ENCODE measurements at regions not wholly inside any gene's neighbourhood (a gene's known extent, or its start where the extent isn't known, plus 50 kb on each side); places are given as distances from the start of the nearest gene placed in this dataset.

- TF ChIP-seq CTCF (IDR thresholded peaks at IDR 0.05) = no peak
- TF ChIP-seq EZH2 (IDR thresholded peaks at IDR 0.05; ENCODE audit: borderline replicate concordance, insufficient read depth, low read depth, low read length, poor library complexity, severe bottlenecking) = no peak
These were observed 72.2 kb downstream of the RIN2 start for GRCh38 chr20:19830211-19830785.
